Stomach smooth muscle (tissue), 2 donors: ENCODE measurements at regions not wholly inside any gene's neighbourhood (a gene's known extent, or its start where the extent isn't known, plus 50 kb on each side); places are given as distances from the start of the nearest gene placed in this dataset.

Experiments used
- H3K27ac ChIP-seq: one replicate; pipeline ENCODE4 v1.7.0; 2013; ENCODE audit warnings: mild to moderate bottlenecking, low read length, inconsistent platforms
- H3K27me3 ChIP-seq, 2 donors: one replicate each; pipeline ENCODE4 v1.7.0; 2013; ENCODE audit warnings: low read length in 2 of 2; ENCODE audit not compliant: insufficient read depth in 2 of 2, control insufficient read depth in 1 of 2
- H3K36me3 ChIP-seq, 2 donors: one replicate each; pipeline ENCODE4 v1.7.0; 2013; ENCODE audit warnings: low read length in 2 of 2; ENCODE audit not compliant: control insufficient read depth in 2 of 2, insufficient read depth in 2 of 2
- H3K4me1 ChIP-seq: one replicate; pipeline ENCODE4 v1.7.0; 2013; ENCODE audit warnings: low read length; ENCODE audit not compliant: control insufficient read depth, insufficient read depth
- H3K4me3 ChIP-seq, 2 donors: one replicate each; pipeline ENCODE4 v1.7.0; 2013; ENCODE audit warnings: low read length in 2 of 2
- H3K9ac ChIP-seq, 2 donors: one replicate each; pipeline ENCODE4 v1.7.0; 2013; ENCODE audit warnings: low read length in 2 of 2, mild to moderate bottlenecking in 1 of 2
- H3K9me3 ChIP-seq, 2 donors: one replicate each; pipeline ENCODE4 v1.7.0; 2013; ENCODE audit warnings: low read length in 2 of 2; ENCODE audit not compliant: control insufficient read depth in 2 of 2
- donor health status: healthy.
- donor health status: Pancreatic carcinoma.

GRCh38 chr16:66206363-66206762 lies 160.1 kb upstream of the CDH5 start:
- no peaks in the 10 kb centered on the region for H3K27me3 ChIP-seq
- no peaks in the 10 kb centered on the region for H3K9me3 ChIP-seq
- peaks cover 2% of the 10 kb centered on the region for H3K4me1 ChIP-seq
- H3K4me3 ChIP-seq: no peak overlapping the region
- H3K9ac ChIP-seq: no peak overlapping the region
- H3K36me3 ChIP-seq: no peaks in the 10 kb centered on the region
- H3K27ac ChIP-seq: no peak overlapping the region

GRCh38 chr16:66205287-66206231 lies 160.9 kb upstream of the CDH5 start:
- no peaks in the 10 kb centered on the region for H3K27me3 ChIP-seq
- H3K36me3 ChIP-seq: no peaks in the 10 kb centered on the region
- no peak overlapping the region for H3K27ac ChIP-seq
- H3K4me1 ChIP-seq: peaks cover 2% of the 10 kb centered on the region
- no peak overlapping the region for H3K4me3 ChIP-seq
- H3K9me3 ChIP-seq: no peaks in the 10 kb centered on the region
- no peak overlapping the region for H3K9ac ChIP-seq

- H3K36me3 ChIP-seq: no peaks in the 10 kb centered on the region
- no peak overlapping the region for H3K27ac ChIP-seq
Measured at GRCh38 chr16:66204756-66205155, 161.7 kb upstream of the CDH5 start.

GRCh38 chr16:66203476-66203875 lies 163.0 kb upstream of the CDH5 start:
- Histone ChIP-seq H3K27me3 (no peaks in the 10 kb centered on the region), H3K4me1 (peaks cover 2% of the 10 kb centered on the region), H3K27ac (no peak overlapping the region), H3K9me3 (no peaks in the 10 kb centered on the region), H3K9ac (no peak overlapping the region), H3K36me3 (no peaks in the 10 kb centered on the region), H3K4me3 (no peak overlapping the region)

More at GRCh38 chr16:66204756-66205155, 161.7 kb upstream of the CDH5 start:
- H3K4me1 ChIP-seq: peaks cover 2% of the 10 kb centered on the region
- no peaks in the 10 kb centered on the region for H3K9me3 ChIP-seq
- H3K4me3 ChIP-seq: no peak overlapping the region
- no peak overlapping the region for H3K9ac ChIP-seq
- no peaks in the 10 kb centered on the region for H3K27me3 ChIP-seq

- no peaks in the 10 kb centered on the region for H3K4me1 ChIP-seq
- no peaks in the 10 kb centered on the region for H3K36me3 ChIP-seq
- no peak overlapping the region for H3K27ac ChIP-seq
- H3K4me3 ChIP-seq: no peak overlapping the region
- no peak overlapping the region for H3K9ac ChIP-seq
- H3K27me3 ChIP-seq: no peaks in the 10 kb centered on the region
- no peaks in the 10 kb centered on the region for H3K9me3 ChIP-seq
Measured at GRCh38 chr16:66199189-66199588, 167.3 kb upstream of the CDH5 start.

- Histone ChIP-seq H3K4me1 (no peaks in the 10 kb centered on the region), H3K36me3 (no peaks in the 10 kb centered on the region), H3K27ac (no peak overlapping the region), H3K9me3 (no peaks in the 10 kb centered on the region), H3K9ac (no peak overlapping the region), H3K27me3 (no peaks in the 10 kb centered on the region), H3K4me3 (no peak overlapping the region)
Measured at GRCh38 chr16:66198641-66199040, 167.8 kb upstream of the CDH5 start.

GRCh38 chr16:66197668-66198278 lies 168.7 kb upstream of the CDH5 start:
- H3K9ac ChIP-seq: no peak overlapping the region

GRCh38 chr16:66196770-66197169 lies 169.7 kb upstream of the CDH5 start:
- Histone ChIP-seq H3K27me3 (no peaks in the 10 kb centered on the region), H3K9ac (no peak overlapping the region), H3K4me1 (no peaks in the 10 kb centered on the region), H3K4me3 (no peak overlapping the region), H3K9me3 (no peaks in the 10 kb centered on the region), H3K27ac (no peak overlapping the region), H3K36me3 (no peaks in the 10 kb centered on the region)

More at GRCh38 chr16:66197668-66198278, 168.7 kb upstream of the CDH5 start:
- Histone ChIP-seq H3K36me3 (no peaks in the 10 kb centered on the region), H3K4me3 (no peak overlapping the region), H3K27ac (no peak overlapping the region), H3K9me3 (no peaks in the 10 kb centered on the region), H3K4me1 (no peaks in the 10 kb centered on the region), H3K27me3 (no peaks in the 10 kb centered on the region)

- Histone ChIP-seq H3K9ac (no peak overlapping the region), H3K36me3 (no peaks in the 10 kb centered on the region), H3K4me3 (no peak overlapping the region), H3K4me1 (no peaks in the 10 kb centered on the region), H3K27ac (no peak overlapping the region), H3K9me3 (no peaks in the 10 kb centered on the region), H3K27me3 (no peaks in the 10 kb centered on the region)
Measured at GRCh38 chr16:66194866-66195265, 171.6 kb upstream of the CDH5 start.

- no peaks in the 10 kb centered on the region for H3K27me3 ChIP-seq
- H3K9me3 ChIP-seq: no peaks in the 10 kb centered on the region
- no peak overlapping the region for H3K9ac ChIP-seq
- no peak overlapping the region for H3K4me3 ChIP-seq
- H3K27ac ChIP-seq: no peak overlapping the region
- H3K36me3 ChIP-seq: no peaks in the 10 kb centered on the region
- peaks cover 6% of the 10 kb centered on the region for H3K4me1 ChIP-seq
Measured at GRCh38 chr16:66193543-66194229, 172.8 kb upstream of the CDH5 start.
